OCI-LY7 (cell line): ENCODE measurements at regions not wholly inside any gene's neighbourhood (a gene's known extent, or its start where the extent isn't known, plus 50 kb on each side); places are given as distances from the start of the nearest gene placed in this dataset.

Experiments used
- CTCF ChIP-seq: fragments of 200-600 bp; sonication (generic); conservative IDR thresholded peaks from 2 replicates; pipeline ENCODE4 v1.5.1; 2014; ENCODE audit warnings: mild to moderate bottlenecking, antibody characterized with exemption, low read length, moderate library complexity, mixed read lengths
- EZH2phosphoT487 ChIP-seq: fragments of 200-600 bp; sonication (generic); IDR thresholded peaks from 2 replicates; pipeline ENCODE4 v1.6.1; 2018; ENCODE audit warnings: low read depth, borderline replicate concordance, mild to moderate bottlenecking, mixed run types, antibody characterized with exemption, low read length, moderate library complexity, mixed read lengths

DNA sequence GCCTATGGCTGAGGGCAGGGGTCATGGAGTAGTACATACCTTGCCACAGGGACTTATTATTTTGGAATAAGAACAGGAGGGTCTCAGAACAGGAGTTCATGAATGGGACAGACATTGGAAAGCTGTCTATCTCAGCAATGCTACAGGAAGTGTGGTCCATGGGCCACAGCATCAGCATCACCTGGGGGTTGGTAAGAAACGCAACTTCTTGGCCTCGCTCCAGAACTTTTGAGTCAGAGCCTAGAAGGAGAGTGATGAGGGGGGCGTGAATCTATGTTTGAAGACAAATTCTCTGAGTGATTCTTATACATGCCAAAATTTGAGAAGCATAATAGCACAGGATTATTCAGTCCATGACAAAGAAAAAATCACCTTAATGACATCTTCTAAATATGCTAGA is 156.6 kb downstream of the RPAP3 start:
- no peak for TF ChIP-seq CTCF
- no peak for TF ChIP-seq EZH2phosphoT487
